Neural cell (in vitro differentiated cells): ENCODE measurements at regions not wholly inside any gene's neighbourhood (a gene's known extent, or its start where the extent isn't known, plus 50 kb on each side); places are given as distances from the start of the nearest gene placed in this dataset.

ENCODE experiments used
- EP300 ChIP-seq: fragments of 450-650 bp; conservative IDR thresholded peaks from 2 replicates; pipeline ENCODE4 v1.6.1; 2014; ENCODE audit warnings: antibody characterized with exemption, mild to moderate bottlenecking, moderate library complexity; ENCODE audit not compliant: poor library complexity, severe bottlenecking
- EZH2 ChIP-seq: fragments of 200-600, 300-800 bp; shearing (Covaris generic), sonication (generic); IDR thresholded peaks from 2 replicates; pipeline ENCODE4 v1.6.1; 2014; ENCODE audit warnings: antibody characterized with exemption, low read length, borderline replicate concordance, mild to moderate bottlenecking; ENCODE audit not compliant: insufficient read depth, poor library complexity, severe bottlenecking
- POLR2AphosphoS5 ChIP-seq: IDR thresholded peaks from 2 replicates; pipeline ENCODE4 v1.6.1; 2012
- SMC3 ChIP-seq: fragments of 450-650 bp; conservative IDR thresholded peaks from 2 replicates; pipeline ENCODE4 v1.6.1; 2014; ENCODE audit warnings: antibody characterized with exemption, mild to moderate bottlenecking, moderate library complexity; ENCODE audit not compliant: poor library complexity
- TF ChIP-seq, protein P1 (sequence below): fragments of 450-650 bp; IDR thresholded peaks from 2 replicates; pipeline ENCODE4 v1.5.1; 2014; ENCODE audit warnings: antibody characterized with exemption, mild to moderate bottlenecking, moderate library complexity; ENCODE audit not compliant: poor library complexity, severe bottlenecking
- TF ChIP-seq, protein P2 (sequence below): IDR thresholded peaks from 2 replicates; pipeline ENCODE4 v1.6.1; 2012; ENCODE audit warnings: borderline replicate concordance

DNA sequence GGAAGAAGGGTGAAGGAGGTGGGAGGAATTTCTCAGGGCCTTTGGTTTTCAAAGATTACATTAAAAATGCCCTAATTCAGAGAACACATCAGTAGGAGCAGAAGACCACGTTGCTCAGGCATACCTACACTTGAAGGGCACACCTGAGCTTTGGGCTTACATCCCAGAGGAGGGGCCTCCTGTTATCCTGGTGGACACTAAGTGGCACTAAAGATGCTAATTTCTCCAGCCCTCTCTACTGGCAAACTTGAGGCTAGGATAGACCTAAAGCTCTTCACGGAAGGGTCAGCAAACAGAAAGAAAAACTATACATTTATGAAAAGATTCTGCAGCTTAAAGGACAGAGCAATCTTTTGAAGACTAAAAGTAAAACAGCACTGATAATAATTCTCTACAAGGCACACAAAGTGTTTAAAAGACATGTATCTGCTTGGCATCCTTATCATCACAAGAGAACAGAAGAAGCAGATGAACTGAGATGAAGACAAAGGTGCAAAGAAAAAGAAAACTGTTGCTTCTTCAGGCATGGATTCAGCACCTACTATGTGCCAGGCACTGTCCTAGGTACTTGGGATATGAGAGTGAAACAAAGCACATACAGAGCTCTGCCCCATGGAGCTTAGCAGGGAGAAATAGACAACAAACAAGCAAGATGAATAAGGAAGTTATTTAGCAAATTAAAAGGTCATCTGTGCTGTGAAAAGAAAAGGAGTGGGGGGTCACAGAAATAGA is 137.5 kb downstream of the NUAK1 start:
- TF ChIP-seq, protein P1, sequence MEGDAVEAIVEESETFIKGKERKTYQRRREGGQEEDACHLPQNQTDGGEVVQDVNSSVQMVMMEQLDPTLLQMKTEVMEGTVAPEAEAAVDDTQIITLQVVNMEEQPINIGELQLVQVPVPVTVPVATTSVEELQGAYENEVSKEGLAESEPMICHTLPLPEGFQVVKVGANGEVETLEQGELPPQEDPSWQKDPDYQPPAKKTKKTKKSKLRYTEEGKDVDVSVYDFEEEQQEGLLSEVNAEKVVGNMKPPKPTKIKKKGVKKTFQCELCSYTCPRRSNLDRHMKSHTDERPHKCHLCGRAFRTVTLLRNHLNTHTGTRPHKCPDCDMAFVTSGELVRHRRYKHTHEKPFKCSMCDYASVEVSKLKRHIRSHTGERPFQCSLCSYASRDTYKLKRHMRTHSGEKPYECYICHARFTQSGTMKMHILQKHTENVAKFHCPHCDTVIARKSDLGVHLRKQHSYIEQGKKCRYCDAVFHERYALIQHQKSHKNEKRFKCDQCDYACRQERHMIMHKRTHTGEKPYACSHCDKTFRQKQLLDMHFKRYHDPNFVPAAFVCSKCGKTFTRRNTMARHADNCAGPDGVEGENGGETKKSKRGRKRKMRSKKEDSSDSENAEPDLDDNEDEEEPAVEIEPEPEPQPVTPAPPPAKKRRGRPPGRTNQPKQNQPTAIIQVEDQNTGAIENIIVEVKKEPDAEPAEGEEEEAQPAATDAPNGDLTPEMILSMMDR = no peak
- no peak for TF ChIP-seq EZH2
- TF ChIP-seq SMC3 = no peak
- no peak for TF ChIP-seq POLR2AphosphoS5
- TF ChIP-seq, protein P2, sequence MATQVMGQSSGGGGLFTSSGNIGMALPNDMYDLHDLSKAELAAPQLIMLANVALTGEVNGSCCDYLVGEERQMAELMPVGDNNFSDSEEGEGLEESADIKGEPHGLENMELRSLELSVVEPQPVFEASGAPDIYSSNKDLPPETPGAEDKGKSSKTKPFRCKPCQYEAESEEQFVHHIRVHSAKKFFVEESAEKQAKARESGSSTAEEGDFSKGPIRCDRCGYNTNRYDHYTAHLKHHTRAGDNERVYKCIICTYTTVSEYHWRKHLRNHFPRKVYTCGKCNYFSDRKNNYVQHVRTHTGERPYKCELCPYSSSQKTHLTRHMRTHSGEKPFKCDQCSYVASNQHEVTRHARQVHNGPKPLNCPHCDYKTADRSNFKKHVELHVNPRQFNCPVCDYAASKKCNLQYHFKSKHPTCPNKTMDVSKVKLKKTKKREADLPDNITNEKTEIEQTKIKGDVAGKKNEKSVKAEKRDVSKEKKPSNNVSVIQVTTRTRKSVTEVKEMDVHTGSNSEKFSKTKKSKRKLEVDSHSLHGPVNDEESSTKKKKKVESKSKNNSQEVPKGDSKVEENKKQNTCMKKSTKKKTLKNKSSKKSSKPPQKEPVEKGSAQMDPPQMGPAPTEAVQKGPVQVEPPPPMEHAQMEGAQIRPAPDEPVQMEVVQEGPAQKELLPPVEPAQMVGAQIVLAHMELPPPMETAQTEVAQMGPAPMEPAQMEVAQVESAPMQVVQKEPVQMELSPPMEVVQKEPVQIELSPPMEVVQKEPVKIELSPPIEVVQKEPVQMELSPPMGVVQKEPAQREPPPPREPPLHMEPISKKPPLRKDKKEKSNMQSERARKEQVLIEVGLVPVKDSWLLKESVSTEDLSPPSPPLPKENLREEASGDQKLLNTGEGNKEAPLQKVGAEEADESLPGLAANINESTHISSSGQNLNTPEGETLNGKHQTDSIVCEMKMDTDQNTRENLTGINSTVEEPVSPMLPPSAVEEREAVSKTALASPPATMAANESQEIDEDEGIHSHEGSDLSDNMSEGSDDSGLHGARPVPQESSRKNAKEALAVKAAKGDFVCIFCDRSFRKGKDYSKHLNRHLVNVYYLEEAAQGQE = no peak
- no peak for TF ChIP-seq EP300
